ENCODE measurements at regions not wholly inside any gene's neighbourhood (a gene's known extent, or its start where the extent isn't known, plus 50 kb on each side); places are given as distances from the start of the nearest gene placed in this dataset.

GRCh38 chr3:20258371-20258770, 72.4 kb upstream of the SGO1 start:
- TF ChIP-seq EZH2 (IDR thresholded peaks at IDR 0.05; ENCODE audit: insufficient read depth, poor library complexity, severe bottlenecking) (no peak), EZH2phosphoT487 (IDR thresholded peaks at IDR 0.05; ENCODE audit: insufficient read depth, low read depth) (no peak)
